NB4 (cell line): ENCODE measurements at regions not wholly inside any gene's neighbourhood (a gene's known extent, or its start where the extent isn't known, plus 50 kb on each side); places are given as distances from the start of the nearest gene placed in this dataset.

Experiments
- MYC ChIP-seq: IDR thresholded peaks from 2 replicates; pipeline ENCODE4 v1.6.1; 2011; ENCODE audit warnings: low read depth, low read length
- POLR2A ChIP-seq: IDR thresholded peaks from 2 replicates; pipeline ENCODE4 v1.6.1; 2011; ENCODE audit warnings: mild to moderate bottlenecking; ENCODE audit not compliant: insufficient read length; ENCODE audit errors: extremely low read depth
- TF ChIP-seq, protein P1 (sequence below): IDR thresholded peaks from one replicate; pipeline ENCODE4 v1.5.1; 2012; ENCODE audit warnings: low read depth, low read length
- TF ChIP-seq, protein P2 (sequence below): IDR thresholded peaks from 2 replicates; pipeline ENCODE4 v1.6.1; 2011; ENCODE audit warnings: low read depth, low read length

DNA sequence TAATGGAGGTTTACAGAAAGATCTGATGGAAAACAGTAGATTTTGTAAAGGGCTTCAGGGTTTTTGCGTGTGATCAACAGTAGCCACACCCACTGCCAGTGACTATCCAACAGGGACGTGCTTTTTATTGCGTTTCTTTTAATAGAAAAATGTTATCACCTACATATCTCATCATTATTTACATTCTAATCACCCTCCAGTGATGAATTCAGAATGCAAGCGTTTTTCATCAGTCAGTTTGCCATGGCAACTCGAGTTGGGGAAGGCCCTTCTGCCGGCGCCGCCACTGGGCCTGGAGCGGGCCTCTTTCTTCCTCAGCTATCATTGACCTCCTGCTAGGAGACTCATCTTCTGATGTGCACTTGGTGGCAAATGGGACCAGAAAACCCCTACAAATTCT is 90.3 kb upstream of the TMTC4 start:
- TF ChIP-seq, protein P1, sequence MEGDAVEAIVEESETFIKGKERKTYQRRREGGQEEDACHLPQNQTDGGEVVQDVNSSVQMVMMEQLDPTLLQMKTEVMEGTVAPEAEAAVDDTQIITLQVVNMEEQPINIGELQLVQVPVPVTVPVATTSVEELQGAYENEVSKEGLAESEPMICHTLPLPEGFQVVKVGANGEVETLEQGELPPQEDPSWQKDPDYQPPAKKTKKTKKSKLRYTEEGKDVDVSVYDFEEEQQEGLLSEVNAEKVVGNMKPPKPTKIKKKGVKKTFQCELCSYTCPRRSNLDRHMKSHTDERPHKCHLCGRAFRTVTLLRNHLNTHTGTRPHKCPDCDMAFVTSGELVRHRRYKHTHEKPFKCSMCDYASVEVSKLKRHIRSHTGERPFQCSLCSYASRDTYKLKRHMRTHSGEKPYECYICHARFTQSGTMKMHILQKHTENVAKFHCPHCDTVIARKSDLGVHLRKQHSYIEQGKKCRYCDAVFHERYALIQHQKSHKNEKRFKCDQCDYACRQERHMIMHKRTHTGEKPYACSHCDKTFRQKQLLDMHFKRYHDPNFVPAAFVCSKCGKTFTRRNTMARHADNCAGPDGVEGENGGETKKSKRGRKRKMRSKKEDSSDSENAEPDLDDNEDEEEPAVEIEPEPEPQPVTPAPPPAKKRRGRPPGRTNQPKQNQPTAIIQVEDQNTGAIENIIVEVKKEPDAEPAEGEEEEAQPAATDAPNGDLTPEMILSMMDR: no peak
- TF ChIP-seq MYC: no peak
- TF ChIP-seq, protein P2, sequence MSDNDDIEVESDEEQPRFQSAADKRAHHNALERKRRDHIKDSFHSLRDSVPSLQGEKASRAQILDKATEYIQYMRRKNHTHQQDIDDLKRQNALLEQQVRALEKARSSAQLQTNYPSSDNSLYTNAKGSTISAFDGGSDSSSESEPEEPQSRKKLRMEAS: no peak
- TF ChIP-seq POLR2A: no peak
